MM.1S (cell line): ENCODE measurements at regions not wholly inside any gene's neighbourhood (a gene's known extent, or its start where the extent isn't known, plus 50 kb on each side); places are given as distances from the start of the nearest gene placed in this dataset.

Source experiments
- EZH2 ChIP-seq: fragments of 300-600 bp; sonication (generic); optimal IDR thresholded peaks from 2 replicates; pipeline ENCODE3; 2017; ENCODE audit warnings: low read depth, mild to moderate bottlenecking, antibody characterized with exemption, low read length, mixed read lengths
- EZH2phosphoT487 ChIP-seq: fragments of 300-600 bp; sonication (generic); IDR thresholded peaks from 2 replicates; pipeline ENCODE4 v1.6.1; 2018; ENCODE audit warnings: antibody characterized with exemption, low read length
- TF ChIP-seq, protein P1 (sequence below): fragments of 300-600 bp; sonication (generic); IDR thresholded peaks from 2 replicates; pipeline ENCODE4 v1.5.1; 2016; ENCODE audit warnings: antibody characterized with exemption, low read length, mixed read lengths

DNA sequence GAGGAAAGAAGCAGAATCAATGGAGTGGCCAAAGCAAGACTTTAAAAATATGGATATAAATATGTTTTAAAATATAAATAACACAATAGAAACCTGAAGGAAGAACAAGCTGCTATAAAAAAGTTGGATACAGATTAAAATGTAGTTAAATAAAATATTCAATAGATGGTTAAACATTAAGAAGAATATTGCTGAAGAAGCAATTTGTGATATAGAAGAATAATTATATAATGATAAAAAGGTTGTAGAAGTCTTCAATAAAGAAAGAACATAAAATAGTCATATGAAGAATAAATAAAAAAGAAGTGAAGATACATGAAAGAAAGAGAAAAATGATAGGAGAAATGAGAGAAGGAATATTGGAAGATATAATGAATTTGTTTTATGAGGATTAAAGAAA, 392.0 kb downstream of the DSC3 start:
- TF ChIP-seq EZH2phosphoT487, result no peak
- TF ChIP-seq, protein P1, sequence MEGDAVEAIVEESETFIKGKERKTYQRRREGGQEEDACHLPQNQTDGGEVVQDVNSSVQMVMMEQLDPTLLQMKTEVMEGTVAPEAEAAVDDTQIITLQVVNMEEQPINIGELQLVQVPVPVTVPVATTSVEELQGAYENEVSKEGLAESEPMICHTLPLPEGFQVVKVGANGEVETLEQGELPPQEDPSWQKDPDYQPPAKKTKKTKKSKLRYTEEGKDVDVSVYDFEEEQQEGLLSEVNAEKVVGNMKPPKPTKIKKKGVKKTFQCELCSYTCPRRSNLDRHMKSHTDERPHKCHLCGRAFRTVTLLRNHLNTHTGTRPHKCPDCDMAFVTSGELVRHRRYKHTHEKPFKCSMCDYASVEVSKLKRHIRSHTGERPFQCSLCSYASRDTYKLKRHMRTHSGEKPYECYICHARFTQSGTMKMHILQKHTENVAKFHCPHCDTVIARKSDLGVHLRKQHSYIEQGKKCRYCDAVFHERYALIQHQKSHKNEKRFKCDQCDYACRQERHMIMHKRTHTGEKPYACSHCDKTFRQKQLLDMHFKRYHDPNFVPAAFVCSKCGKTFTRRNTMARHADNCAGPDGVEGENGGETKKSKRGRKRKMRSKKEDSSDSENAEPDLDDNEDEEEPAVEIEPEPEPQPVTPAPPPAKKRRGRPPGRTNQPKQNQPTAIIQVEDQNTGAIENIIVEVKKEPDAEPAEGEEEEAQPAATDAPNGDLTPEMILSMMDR, result no peak
- TF ChIP-seq EZH2, result no peak
